ENCODE measurements at regions not wholly inside any gene's neighbourhood (a gene's known extent, or its start where the extent isn't known, plus 50 kb on each side); places are given as distances from the start of the nearest gene placed in this dataset.

GRCh38 chr20:24254480-24254879 lies 214.9 kb upstream of the SYNDIG1 start:
- no peak overlapping the region for H3K4me3 ChIP-seq
- H3K9me3 ChIP-seq: no peaks in the 10 kb centered on the region
- TF ChIP-seq POLR2AphosphoS5 (IDR thresholded peaks at IDR 0.05): no peak
- TF ChIP-seq, protein P1, sequence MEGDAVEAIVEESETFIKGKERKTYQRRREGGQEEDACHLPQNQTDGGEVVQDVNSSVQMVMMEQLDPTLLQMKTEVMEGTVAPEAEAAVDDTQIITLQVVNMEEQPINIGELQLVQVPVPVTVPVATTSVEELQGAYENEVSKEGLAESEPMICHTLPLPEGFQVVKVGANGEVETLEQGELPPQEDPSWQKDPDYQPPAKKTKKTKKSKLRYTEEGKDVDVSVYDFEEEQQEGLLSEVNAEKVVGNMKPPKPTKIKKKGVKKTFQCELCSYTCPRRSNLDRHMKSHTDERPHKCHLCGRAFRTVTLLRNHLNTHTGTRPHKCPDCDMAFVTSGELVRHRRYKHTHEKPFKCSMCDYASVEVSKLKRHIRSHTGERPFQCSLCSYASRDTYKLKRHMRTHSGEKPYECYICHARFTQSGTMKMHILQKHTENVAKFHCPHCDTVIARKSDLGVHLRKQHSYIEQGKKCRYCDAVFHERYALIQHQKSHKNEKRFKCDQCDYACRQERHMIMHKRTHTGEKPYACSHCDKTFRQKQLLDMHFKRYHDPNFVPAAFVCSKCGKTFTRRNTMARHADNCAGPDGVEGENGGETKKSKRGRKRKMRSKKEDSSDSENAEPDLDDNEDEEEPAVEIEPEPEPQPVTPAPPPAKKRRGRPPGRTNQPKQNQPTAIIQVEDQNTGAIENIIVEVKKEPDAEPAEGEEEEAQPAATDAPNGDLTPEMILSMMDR (IDR thresholded peaks at IDR 0.05): no peak
- TF ChIP-seq POLR2A (IDR thresholded peaks at IDR 0.05): no peak
- TF ChIP-seq EP300 (IDR thresholded peaks at IDR 0.05): no peak
- WGBS, 2 donors: 87 to 91% methylated on average over 3 of the region's 3 CpGs
- no peak overlapping the region for H3K27ac ChIP-seq
- no peaks in the 10 kb centered on the region for H3K4me1 ChIP-seq
- H3K27me3 ChIP-seq: no peaks in the 10 kb centered on the region
- intact Hi-C loops (cut with DNase I): no loop called here
- no peak for DNase-seq
- no peaks in the 10 kb centered on the region for H3K36me3 ChIP-seq

DNA sequence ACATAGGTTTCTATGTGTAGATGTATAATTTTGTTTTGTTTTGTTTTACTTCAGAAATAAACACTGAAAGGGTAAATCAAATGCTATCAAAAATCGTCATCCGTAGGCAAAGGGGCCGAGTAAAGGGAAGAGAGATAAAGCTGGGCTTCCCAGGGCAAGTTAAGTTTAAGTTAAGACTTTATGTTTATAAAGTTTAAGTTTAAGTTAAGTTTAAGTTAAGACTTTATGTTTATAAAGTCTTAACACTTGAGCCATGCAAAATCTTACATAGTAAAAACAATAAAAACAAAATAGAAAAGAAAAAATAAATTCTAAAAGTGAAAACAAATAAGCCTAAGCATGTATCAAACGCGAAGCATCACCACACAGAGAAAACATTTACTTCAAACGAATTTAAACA lies 216.1 kb upstream of the SYNDIG1 start:
- no peaks in the 10 kb centered on the region for H3K4me1 ChIP-seq
- 72 to 76% methylated on average over 6 of the region's 6 CpGs for WGBS, 2 donors
- TF ChIP-seq POLR2AphosphoS5 (IDR thresholded peaks at IDR 0.05) (no peak), EP300 (IDR thresholded peaks at IDR 0.05) (no peak), POLR2A (IDR thresholded peaks at IDR 0.05) (no peak)
- TF ChIP-seq, protein P1 (IDR thresholded peaks at IDR 0.05): no peak

GRCh38 chr20:24245094-24245493 lies 224.3 kb upstream of the SYNDIG1 start:
- no peak for DNase-seq
- TF ChIP-seq POLR2A (IDR thresholded peaks at IDR 0.05) (no peak), POLR2AphosphoS5 (IDR thresholded peaks at IDR 0.05) (no peak), EP300 (IDR thresholded peaks at IDR 0.05) (no peak)
- TF ChIP-seq, protein P1 (IDR thresholded peaks at IDR 0.05): no peak
- intact Hi-C loops (cut with DNase I): no loop called here

More for the DNA sequence above, 216.1 kb upstream of the SYNDIG1 start:
- no peaks in the 10 kb centered on the region for H3K27me3 ChIP-seq
- H3K36me3 ChIP-seq: no peaks in the 10 kb centered on the region
- no peak overlapping the region for H3K27ac ChIP-seq
- DNase-seq: no peak
- H3K9me3 ChIP-seq: no peaks in the 10 kb centered on the region
- H3K4me3 ChIP-seq: no peak overlapping the region
- intact Hi-C loops (cut with DNase I): no loop called here

GRCh38 chr20:24242763-24243162 lies 226.7 kb upstream of the SYNDIG1 start:
- no peak for DNase-seq
- Histone ChIP-seq H3K36me3 (no peaks in the 10 kb centered on the region), H3K9me3 (no peaks in the 10 kb centered on the region), H3K4me1 (no peaks in the 10 kb centered on the region), H3K4me3 (no peak overlapping the region), H3K27ac (no peak overlapping the region), H3K27me3 (peaks cover 0 to 5% (median 0%) of the 10 kb centered on the region in 3 donors)
- 78 to 89% methylated on average over 4 of the region's 4 CpGs for WGBS, 2 donors
- intact Hi-C loops (cut with DNase I): no loop called here
- TF ChIP-seq POLR2AphosphoS5 (IDR thresholded peaks at IDR 0.05) (no peak), EP300 (IDR thresholded peaks at IDR 0.05) (no peak), POLR2A (IDR thresholded peaks at IDR 0.05) (no peak)
- TF ChIP-seq, protein P1 (IDR thresholded peaks at IDR 0.05): no peak

More at GRCh38 chr20:24245094-24245493, 224.3 kb upstream of the SYNDIG1 start:
- Histone ChIP-seq H3K27ac (no peak overlapping the region), H3K27me3 (peaks cover 0 to 5% (median 0%) of the 10 kb centered on the region in 3 donors), H3K4me1 (no peaks in the 10 kb centered on the region), H3K9me3 (no peaks in the 10 kb centered on the region), H3K4me3 (no peak overlapping the region), H3K36me3 (no peaks in the 10 kb centered on the region)
- WGBS, 2 donors: 66 to 75% methylated on average over 2 of the region's 2 CpGs

- TF ChIP-seq POLR2A (IDR thresholded peaks at IDR 0.05): no peak
- no peak for TF ChIP-seq POLR2AphosphoS5 (IDR thresholded peaks at IDR 0.05)
- TF ChIP-seq, protein P1 (IDR thresholded peaks at IDR 0.05): no peak
- TF ChIP-seq EP300 (IDR thresholded peaks at IDR 0.05): no peak
- Histone ChIP-seq H3K4me1 (no peaks in the 10 kb centered on the region), H3K27me3 (peaks cover 0 to 5% (median 0%) of the 10 kb centered on the region in 3 donors), H3K27ac (no peak overlapping the region), H3K9me3 (no peaks in the 10 kb centered on the region), H3K36me3 (no peaks in the 10 kb centered on the region), H3K4me3 (no peak overlapping the region)
- WGBS, 2 donors: 92 to 95% methylated on average over 7 of the region's 7 CpGs
- no peak for DNase-seq
- intact Hi-C loops (cut with DNase I): no loop called here
Measured at GRCh38 chr20:24241466-24241865, 228.0 kb upstream of the SYNDIG1 start.

Data from sigmoid colon (tissue), 6 donors.